GM21423 (cell line): ENCODE measurements at regions not wholly inside any gene's neighbourhood (a gene's known extent, or its start where the extent isn't known, plus 50 kb on each side); places are given as distances from the start of the nearest gene placed in this dataset.
"Not testable (repeated sequence)": the region's sequence is repeated elsewhere in the genome, so short reads cannot be mapped to it uniquely, and the experiment has no call there.

Experiments used
- ATAC-seq: cut with Tn5 transposase; IDR thresholded peaks from one replicate; pipeline ENCODE4 v1.9.1; 2021; ENCODE audit warnings: mild to moderate bottlenecking, moderate library complexity; ENCODE audit not compliant: unreplicated experiment

DNA sequence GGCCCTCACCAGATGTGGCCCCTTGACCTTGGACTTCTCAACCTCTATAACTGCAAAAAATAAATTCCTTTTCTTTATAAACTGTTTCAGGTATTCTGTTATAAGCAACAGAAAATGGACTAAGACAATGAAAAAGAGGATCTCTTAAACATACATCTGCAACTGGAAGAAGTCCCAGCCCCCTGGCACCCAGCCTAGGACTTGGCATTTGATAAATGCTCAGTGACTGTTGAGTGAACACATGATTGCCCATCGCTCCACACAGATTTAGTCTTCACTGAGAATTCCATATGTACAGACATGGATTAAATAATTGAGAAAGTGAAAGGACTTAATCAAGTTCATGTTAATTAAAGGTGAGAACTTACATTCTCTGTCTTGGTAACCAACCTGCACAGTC is 344.9 kb upstream of the RUNX1 start:
- ATAC-seq, result no peak

DNA sequence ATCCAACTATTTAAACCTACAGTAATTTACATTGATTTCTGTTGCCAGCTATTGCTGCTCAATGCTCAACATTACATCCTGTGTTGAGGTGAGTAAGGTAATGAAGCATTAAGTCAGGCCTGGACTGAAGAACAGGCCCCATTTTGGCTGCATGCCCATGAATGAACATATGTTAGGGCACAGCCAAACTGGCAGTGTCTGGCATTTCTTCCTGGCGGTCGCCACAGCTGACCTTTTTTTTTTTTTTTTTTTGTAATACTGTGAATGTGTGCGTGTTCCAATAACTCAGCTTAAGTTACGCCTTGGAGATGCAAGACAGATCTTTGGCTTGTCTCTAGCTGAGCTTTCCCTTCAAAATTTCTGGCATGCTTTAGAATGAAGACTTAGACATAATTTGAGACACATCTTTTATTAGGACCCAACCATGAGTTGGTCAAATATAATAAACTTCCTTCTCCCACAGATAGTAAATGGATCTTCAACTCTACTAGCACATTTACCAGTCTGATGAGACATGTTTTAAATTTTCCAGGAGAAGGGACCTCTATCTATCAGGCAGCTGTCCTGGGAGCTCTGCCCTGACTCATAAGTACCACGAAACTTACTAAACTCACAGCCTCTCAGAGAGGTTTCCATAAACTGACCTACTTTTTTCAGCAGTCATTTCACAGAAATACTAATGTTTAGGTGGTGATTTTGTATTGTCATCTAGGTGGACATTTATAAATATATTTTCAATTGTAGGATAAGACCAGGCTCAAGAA is 341.1 kb upstream of the RUNX1 start:
- ATAC-seq, result no peak

DNA sequence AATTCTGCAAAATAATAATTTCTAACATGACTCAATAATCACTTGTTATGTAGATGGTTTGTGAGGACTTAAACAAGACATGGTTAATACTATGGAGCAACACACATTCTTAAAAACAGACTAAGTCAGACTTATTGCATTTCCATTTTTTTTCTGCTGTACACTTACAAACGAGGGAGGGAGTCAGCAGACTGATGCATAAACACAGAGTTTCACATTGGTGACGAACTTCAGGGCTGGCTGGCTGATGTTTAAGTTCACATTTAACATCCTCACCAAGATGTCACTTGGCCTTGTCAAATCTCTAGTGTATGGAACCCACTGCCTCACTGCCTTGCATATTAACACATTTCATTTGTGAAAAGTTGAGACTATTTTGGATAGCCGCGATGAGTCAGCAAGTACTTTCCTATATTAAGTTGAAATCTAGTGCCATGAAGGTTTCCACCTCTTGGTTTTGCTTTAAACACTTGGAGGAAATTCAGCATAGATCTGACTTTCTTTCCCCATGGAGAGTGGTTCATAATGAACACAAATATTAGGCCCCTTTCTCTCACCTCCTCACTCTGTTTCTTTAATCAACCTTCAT is 337.5 kb upstream of the RUNX1 start:
- ATAC-seq, result no peak

DNA sequence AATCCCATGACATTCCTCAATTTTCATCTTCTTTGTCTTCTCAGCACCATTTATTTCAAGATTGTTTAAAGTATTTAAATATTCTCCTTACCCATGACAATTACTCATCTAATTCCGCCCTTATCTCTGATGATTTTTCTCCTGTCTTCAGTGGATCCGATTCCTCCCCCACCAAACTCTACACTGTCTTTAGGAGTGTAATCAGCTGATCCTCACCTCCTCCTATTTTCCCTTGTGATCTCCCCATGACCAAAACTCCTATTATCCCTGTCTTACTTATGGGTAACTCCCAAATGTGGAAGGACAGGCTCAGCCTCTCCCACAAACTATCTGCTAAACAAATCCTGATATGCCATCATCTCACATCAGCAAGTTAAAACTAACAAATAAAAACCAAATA is 335.3 kb upstream of the RUNX1 start:
- no peak for ATAC-seq

DNA sequence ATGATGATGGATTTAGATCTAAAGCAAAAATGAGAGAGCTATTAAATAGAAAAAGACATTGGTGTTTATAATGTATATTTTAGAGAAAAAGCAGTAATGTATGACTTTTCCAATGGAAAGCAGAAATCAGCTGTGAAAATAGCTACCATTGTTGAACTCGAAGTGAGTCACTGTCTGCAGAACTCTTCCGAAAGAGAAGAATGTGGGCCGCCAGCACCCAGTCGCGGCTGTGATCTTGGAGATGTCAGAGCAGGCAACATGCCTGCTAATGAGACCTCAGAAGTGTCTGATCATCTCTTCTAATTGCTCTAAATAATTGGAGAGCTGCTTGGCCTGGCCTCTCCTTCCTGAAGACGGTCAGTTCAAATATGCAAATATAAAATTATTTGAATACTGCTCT is 333.6 kb upstream of the RUNX1 start:
- ATAC-seq, result no peak

DNA sequence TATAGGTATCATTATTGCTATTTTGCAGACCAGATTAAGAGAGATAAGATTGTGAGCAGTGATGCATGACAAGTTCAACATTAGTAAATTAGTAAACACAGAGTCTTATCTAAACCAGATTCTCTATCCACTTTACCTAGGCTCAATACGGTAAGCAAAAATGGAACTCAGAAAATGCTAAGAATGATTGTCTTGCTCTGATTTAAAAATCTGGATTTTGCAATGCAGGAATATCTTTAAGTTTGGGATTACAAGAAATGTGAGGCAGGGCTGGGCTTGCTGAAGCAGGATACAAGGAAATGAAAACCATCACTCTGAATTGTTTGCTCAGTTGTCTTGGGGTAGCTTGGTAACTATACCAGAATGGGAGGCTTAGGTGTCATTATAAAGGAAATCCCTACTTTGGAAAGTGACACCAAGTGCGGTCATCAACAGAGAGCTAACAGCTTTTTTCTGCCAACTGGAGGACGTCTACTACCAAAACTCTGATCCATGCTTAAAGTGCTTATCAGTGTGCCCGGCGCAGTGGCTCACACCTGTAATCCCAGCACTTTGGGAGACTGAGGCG is 332.7 kb upstream of the RUNX1 start:
- ATAC-seq, result no peak

DNA sequence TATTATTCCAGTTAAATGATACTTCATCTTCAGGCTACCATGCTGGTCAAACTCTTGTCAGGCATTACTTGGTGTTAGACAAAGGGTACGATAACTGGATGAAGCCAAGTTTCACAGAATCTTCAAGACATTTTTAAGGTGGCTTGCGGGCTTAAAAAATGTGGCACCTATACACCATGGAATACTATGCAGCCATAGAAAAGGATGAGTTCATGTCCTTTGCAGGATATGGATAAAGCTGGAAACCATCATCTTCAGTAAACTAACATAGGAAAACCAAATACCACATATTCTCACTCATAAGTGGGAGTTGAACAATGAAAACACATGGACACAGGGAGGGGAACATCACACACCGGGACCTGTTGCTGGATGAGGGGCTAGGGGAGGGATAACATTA is 331.2 kb upstream of the RUNX1 start:
- not testable (repeated sequence) for ATAC-seq

DNA sequence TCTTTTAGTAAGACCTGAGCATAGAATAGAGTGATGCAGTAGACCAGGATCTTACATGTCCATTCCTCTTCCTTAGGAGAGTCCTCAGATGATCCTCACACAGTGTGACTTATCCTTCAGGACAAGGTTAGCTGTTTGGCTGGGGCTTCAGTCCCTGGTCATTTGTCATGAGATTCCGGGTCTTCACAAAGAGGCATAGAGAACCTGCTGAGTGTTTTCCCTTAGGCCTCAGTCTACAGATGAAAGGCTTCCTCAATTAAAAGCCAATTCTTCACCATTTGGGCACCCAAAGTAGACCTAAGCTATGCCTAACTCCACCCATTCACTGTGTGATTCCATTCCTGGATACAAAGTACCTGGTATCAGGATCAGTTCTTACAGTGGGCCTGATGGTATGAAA is 329.8 kb upstream of the RUNX1 start:
- no peak for ATAC-seq

DNA sequence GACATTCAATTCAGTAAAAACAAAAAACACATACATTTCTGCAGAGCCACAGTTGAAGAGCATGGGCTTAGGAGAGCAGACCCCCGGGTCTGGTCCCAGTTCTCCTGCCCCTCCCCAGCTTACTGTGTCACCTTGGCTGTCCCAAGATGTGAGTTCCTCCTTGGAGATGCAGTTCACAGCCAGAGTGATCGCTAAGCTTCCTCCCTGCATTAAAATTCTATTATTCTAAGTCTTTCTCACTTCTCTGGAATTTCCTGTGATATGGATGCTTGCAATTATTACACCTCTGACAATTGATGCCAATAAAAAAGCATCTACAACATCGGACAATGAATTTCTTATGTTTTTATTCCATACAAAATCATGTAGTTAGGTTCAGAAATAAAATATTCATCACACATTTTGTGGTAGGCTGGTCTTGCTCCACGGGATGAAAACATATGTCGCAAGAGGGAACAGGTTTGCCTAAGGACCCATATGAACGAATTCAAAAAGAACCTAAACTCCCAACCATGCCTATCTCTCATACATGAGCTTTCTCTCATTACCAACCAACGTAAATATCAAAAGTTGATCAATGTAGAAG is 328.5 kb upstream of the RUNX1 start:
- no peak for ATAC-seq

DNA sequence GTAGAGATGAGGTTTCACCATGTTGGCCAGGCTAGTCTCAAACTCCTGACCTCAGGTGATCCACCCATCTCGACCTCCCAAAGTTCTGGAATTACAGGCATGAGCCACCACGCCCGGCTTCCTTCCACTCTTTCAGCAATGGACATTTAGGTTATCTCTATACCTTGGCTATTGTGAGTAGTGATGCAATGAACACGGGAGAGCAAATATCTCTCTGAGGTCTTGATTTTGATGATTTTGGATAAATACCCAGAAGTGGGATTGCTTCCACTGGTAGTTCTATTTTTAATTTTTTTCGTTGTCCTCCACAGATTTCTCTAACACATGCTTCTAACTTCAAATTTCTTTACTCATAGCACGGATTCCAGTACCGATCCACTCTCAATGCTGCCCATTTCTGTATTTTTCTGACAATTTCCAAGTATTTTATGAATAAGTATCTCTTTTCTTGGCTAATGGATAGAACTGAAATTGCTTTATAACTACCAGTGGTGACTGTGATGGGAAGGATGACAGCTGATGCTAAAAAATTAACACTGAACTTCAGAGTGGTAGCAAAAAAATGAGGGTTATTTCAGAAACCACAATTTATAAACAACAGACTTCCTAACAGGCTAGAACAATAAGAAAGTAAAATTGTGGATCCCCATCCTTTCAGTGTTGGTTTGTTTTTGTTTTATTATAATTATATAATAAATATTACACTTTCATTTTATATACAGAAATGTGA is 327.5 kb upstream of the RUNX1 start:
- ATAC-seq, result no peak

DNA sequence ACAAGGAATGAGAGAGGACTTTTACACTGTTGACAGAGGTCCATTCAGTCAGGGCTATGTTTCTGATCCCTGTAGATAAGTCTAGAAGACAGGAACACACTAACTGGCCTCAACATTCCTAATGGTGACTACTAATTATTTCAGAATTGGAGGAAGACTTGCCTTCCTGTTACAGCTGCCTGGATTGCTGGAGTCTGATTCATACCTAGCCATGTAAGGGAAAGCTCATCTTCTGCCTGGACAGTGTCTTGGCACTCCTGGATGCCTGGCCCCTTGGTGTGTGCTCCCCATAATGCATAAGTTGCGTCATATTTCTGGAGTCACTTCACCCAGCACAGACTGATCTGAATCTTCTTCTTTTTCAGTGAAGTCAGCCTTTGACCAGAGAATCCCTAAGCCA is 326.0 kb upstream of the RUNX1 start:
- no peak for ATAC-seq

DNA sequence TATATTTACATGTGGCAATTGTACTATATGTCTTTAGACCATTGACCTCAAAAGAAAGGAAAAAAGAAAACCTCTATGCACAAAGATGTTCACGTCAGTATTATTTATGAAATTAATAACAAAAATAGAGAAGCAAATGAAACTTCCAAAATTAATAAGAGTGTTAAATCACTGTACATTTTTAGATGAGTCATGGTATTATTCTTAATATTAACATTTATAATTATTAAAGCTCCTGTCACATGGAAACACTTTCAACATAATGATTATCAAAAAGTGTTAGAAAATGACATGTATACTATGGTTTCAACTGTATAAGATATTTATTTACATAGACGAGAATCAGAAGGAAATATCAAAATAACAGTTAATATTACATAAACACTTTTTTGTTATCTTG is 324.9 kb upstream of the RUNX1 start:
- no peak for ATAC-seq

DNA sequence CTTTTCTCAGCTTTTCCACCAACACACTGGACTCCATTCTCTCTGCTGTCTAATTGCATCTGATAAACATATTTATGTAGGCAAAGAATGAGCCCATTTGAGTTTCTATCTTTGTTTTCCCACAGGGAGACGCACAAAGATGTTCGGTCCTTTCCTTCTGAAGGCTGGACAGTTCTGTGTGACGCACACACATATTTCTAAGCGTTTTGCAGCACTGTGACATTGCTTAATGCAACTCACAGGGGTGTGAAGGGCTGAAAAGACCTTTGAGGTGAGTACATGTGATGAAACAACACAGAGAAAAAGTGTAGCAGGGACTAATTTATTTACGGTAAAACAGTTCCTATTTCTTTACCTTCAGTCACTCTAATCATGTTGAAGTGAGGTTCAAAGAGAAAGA is 323.1 kb upstream of the RUNX1 start:
- ATAC-seq, result no peak

DNA sequence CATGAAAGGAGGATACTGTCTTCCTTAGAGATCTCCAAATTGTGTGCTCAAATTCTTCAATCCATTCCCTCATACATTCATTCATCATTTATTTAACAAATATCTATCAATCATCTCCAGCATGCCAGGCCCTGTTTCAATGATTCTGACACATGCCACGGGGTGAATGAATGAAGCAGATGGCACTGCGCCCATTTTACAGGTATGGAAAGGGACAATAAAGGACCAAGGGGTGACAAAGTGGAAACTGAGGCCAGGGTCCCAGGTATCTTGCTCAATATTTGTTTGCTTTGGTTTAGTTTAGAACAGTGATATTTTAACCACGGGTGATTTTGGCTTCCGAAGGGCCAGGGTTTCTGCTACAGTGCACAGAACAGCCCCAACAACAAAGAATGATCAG is 321.6 kb upstream of the RUNX1 start:
- ATAC-seq, result no peak

DNA sequence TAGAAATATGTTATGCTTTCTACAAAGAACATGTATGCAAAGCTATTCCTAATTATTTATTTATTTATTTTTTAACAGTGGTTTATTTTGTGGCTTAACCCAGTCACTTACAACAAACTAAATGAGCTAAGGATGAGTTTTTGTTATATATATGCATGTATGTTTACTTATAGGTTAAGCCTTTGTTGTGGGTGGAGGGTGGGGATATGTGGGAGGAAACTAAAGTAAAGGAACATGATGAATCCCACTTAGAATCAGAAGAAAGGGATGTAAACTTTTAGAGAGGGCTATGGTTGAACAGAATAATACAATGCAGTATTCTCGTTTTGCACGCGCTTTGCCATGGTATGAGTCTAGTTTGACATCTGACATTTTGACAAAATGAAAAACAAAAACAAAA is 321.0 kb upstream of the RUNX1 start:
- no peak for ATAC-seq

DNA sequence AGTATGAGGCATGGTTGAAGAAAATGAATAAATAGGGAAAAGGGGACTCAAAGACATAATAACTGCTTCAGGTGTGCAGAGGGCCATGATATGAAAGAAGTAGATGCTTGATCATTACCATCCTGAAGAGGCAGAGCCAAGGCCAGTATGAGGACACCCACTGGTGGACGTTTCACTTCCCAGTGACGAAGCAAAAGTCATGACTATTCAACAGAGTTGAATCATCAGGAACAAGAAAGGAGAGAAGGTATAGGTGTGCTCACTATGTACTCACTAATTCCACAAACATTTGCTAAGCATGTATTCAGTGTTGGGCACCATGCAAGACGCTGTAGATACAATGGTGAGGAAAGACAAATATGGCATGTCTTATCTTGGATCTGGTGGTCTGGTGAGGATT is 319.2 kb upstream of the RUNX1 start:
- ATAC-seq, result no peak

DNA sequence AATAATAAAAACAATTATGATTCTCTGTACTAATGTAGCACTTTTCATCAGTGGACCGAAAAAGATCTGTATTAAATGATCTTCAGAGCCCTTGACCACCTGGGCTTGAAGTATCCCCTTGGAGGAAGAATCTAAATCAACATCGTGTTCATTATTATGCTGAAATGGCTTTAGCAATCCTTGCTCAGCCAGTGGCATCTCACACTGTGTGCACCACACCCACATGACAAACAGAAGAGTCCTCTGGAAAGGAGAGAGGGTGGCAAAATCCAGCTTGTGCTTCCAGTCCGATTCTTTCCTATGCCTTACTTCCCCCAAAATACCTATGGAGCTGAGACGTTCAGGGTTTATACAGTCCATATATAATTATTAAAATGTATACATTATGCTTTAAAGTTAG is 318.5 kb upstream of the RUNX1 start:
- ATAC-seq, result no peak

DNA sequence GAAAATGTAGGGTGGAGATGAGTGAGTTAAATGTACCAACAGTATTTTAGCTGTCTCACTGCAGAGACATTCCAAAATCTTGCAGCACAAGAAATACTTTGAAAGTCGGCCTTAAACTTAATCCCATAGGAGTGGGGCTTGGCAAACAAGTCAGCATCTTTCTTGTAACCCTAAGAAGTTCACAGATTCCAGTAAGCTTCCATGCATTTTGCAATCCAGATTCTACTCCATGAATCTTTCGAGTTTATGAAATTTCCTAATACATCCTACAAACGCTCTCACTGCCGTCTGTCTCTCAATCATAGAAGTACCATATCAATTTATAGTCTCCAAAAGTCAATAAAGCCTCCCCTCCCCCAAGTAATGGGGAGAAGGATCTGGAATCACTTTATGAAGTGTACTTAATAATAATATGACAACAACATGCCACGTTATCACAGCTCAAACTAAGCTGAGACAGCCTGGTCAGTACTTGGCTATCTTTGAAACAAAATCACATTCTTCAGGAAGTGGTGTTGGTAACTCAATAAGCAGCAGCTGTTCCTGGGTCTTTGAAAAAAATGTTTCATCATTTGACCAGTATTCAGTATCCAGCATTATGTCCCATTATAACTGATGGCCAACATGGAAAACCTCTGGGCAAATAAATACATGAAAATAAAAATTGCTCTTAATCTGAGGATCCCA is 317.4 kb upstream of the RUNX1 start:
- ATAC-seq, result no peak

DNA sequence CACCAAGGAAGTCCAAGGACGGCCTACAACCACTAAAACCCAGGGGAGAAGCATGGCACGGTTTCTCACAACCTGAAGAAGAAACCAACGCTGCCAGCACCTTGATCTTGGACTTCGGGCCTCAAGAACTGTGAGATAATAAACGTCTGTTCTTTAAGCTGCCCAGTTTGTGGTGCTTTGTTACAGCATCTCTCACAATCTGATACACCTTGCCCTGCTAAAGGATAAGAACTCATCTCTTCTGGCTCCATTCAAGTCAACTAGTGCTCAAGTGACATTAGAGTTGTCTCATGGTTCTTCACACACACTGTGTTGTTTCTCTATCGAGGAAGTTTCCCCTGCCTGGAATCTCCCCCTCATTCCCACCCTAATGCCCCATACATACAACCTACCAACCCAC is 314.4 kb upstream of the RUNX1 start:
- no peak for ATAC-seq

DNA sequence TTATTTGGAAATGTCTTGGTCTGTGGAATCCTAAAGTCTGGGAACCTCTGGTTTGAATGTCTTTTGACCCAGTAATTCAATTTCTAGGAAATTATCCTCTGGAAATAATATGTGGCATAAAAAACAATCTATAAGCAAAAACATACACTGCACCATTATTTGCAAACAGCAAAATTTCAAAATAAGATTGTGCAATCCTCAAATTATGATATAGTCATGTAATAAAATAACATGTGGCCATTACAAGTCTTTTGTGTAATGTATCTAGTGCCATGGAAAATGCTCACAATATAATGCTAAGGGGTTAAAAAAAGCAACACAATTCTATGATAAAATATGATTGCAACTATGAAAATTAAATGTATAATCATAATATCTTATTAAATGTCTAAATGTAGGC is 312.9 kb upstream of the RUNX1 start:
- ATAC-seq, result no peak
